WTC11 (cell line): ENCODE measurements at regions not wholly inside any gene's neighbourhood (a gene's known extent, or its start where the extent isn't known, plus 50 kb on each side); places are given as distances from the start of the nearest gene placed in this dataset.

Experiments
- ATAC-seq: fragments of 200-7000 bp; cut with Tn5 transposase; 2 replicates; pipeline ENCODE4 v1.10.0; 2021; ENCODE audit warnings: mild to moderate bottlenecking, moderate library complexity
- CTCF ChIA-PET: fragments of 300-600 bp; sonication (Branson Sonifier 250); formaldehyde crosslinking; loops from one replicate; lab custom pipeline; 2021; ENCODE audit warnings: antibody characterized with exemption; lab: Charles Lee
- POLR2A ChIA-PET: fragments of 350-600 bp; sonication (Branson Sonifier 250); formaldehyde crosslinking; loops from one replicate; lab custom pipeline; 2021; ENCODE audit warnings: antibody characterized with exemption; lab: Charles Lee
- DNase-seq: peaks from one replicate; pipeline ENCODE4 v3.0.0; 2021; ENCODE audit warnings: low spot score
- H3K27ac Mint-ChIP-seq: 2 replicates; pipeline ENCODE4 v1.8.0; 2021; ENCODE audit warnings: mixed read lengths
- H3K27me3 Mint-ChIP-seq: 2 replicates; pipeline ENCODE4 v1.8.0; 2021; ENCODE audit warnings: low read depth, mild to moderate bottlenecking, moderate library complexity, mixed read lengths
- H3K36me3 Mint-ChIP-seq: 2 replicates; pipeline ENCODE4 v1.8.0; 2021; ENCODE audit warnings: mixed read lengths
- H3K4me1 Mint-ChIP-seq: 2 replicates; pipeline ENCODE4 v1.8.0; 2022; ENCODE audit warnings: mixed read lengths
- H3K4me3 Mint-ChIP-seq: 2 replicates; pipeline ENCODE4 v1.8.0; 2021; ENCODE audit warnings: mild to moderate bottlenecking, moderate library complexity, mixed read lengths
- H3K9me3 Mint-ChIP-seq: 2 replicates; pipeline ENCODE4 v1.8.0; 2021; ENCODE audit warnings: mixed read lengths
- AFF4 ChIP-seq: sonication (generic); formaldehyde crosslinking; IDR thresholded peaks from 2 replicates; pipeline ENCODE4 v1.8.1; 2023; ENCODE audit warnings: mild to moderate bottlenecking, missing genetic modification reagents, borderline replicate concordance
- ESRRA ChIP-seq: sonication (generic); formaldehyde crosslinking; IDR thresholded peaks from 2 replicates; pipeline ENCODE4 v1.8.1; 2022; ENCODE audit warnings: mild to moderate bottlenecking, missing genetic modification reagents, borderline replicate concordance
- FOXP1 ChIP-seq: sonication (generic); formaldehyde crosslinking; IDR thresholded peaks from 2 replicates; pipeline ENCODE4 v1.8.0; 2022; ENCODE audit warnings: missing genetic modification reagents, mild to moderate bottlenecking, moderate library complexity, borderline replicate concordance
- JAZF1 ChIP-seq: fragments of 250-450 bp; sonication (Bioruptor Pico); IDR thresholded peaks from 2 replicates; pipeline ENCODE4 v1.9.0; 2021; ENCODE audit warnings: moderate library complexity, mild to moderate bottlenecking, inconsistent platforms
- NFYB ChIP-seq: sonication (generic); formaldehyde crosslinking; conservative IDR thresholded peaks from 2 replicates; pipeline ENCODE4 v1.8.0; 2022; ENCODE audit warnings: low read depth, missing genetic modification reagents
- OVOL2 ChIP-seq: fragments of 250-450 bp; sonication (Bioruptor Pico); IDR thresholded peaks from 2 replicates; pipeline ENCODE4 v1.9.0; 2021; ENCODE audit warnings: mild to moderate bottlenecking, borderline replicate concordance
- RORB ChIP-seq: fragments of 250-450 bp; sonication (Bioruptor Pico); IDR thresholded peaks from 2 replicates; pipeline ENCODE4 v1.9.0; 2021; ENCODE audit warnings: mild to moderate bottlenecking
- SMAD3 ChIP-seq: sonication (generic); formaldehyde crosslinking; IDR thresholded peaks from 2 replicates; pipeline ENCODE4 v1.8.0; 2022; ENCODE audit warnings: missing genetic modification reagents, mild to moderate bottlenecking, borderline replicate concordance
- TCF7 ChIP-seq: sonication (generic); formaldehyde crosslinking; IDR thresholded peaks from 2 replicates; pipeline ENCODE4 v1.8.0; 2022; ENCODE audit warnings: mild to moderate bottlenecking, low read depth, missing genetic modification reagents, moderate library complexity
- TP53 ChIP-seq: sonication (generic); formaldehyde crosslinking; IDR thresholded peaks from 2 replicates; pipeline ENCODE4 v1.8.1; 2023; ENCODE audit warnings: mild to moderate bottlenecking, missing genetic modification reagents
- ZNF138 ChIP-seq: sonication (generic); formaldehyde crosslinking; conservative IDR thresholded peaks from 2 replicates; pipeline ENCODE4 v1.8.1; 2022; ENCODE audit warnings: mild to moderate bottlenecking, moderate library complexity, missing genetic modification reagents
- TF ChIP-seq, protein P1 (sequence below): sonication (generic); formaldehyde crosslinking; IDR thresholded peaks from 2 replicates; pipeline ENCODE4 v1.8.0; 2023; ENCODE audit warnings: missing genetic modification reagents, mild to moderate bottlenecking, borderline replicate concordance
- TF ChIP-seq, protein P2 (sequence below): fragments of 200-600 bp; IDR thresholded peaks from 2 replicates; pipeline ENCODE4 v1.8.0; 2022; ENCODE audit warnings: antibody characterized with exemption
- TF ChIP-seq, protein P3 (sequence below): sonication (generic); formaldehyde crosslinking; IDR thresholded peaks from 2 replicates; pipeline ENCODE4 v1.8.0; 2022; ENCODE audit warnings: mild to moderate bottlenecking, missing genetic modification reagents
- TF ChIP-seq, protein P4 (sequence below): sonication (generic); formaldehyde crosslinking; IDR thresholded peaks from 2 replicates; pipeline ENCODE4 v1.8.1; 2022; ENCODE audit warnings: missing genetic modification reagents, borderline replicate concordance

DNA sequence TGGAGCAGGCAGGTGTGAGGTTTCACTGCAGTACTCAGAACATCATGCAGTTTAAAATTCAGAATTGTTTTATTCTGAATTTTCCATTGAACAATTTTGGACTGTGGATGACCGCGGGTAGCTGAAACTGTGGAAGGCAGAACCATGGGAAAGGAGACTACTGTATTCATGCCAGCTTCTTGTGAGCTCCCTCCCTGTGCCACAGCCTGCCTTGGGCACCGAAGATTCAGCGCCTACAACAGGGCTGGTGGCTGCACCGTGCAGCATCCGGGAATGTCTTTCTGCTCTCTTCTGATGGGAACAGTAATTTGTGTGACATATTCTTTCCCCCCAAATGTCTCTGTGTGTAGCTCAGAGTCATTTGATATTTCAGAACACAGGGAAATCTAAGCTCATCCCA is 118.5 kb upstream of the NKX1-1 start:
- CTCF ChIA-PET = interaction anchor here (1.3 kb wide), 1 partner anchor 24 kb away, joined by 3 read pairs; no protein-coding TSS in a partner anchor
- POLR2A ChIA-PET = no interaction called here
- no peak for ATAC-seq
- Mint-ChIP-seq H3K9me3 (no peaks in the 10 kb centered on the region; the same call in 1 of the 2 replicates), H3K27ac (no peak overlapping the region), H3K4me3 (no peak overlapping the region), H3K36me3 (no peaks in the 10 kb centered on the region)
- TF ChIP-seq, protein P1, sequence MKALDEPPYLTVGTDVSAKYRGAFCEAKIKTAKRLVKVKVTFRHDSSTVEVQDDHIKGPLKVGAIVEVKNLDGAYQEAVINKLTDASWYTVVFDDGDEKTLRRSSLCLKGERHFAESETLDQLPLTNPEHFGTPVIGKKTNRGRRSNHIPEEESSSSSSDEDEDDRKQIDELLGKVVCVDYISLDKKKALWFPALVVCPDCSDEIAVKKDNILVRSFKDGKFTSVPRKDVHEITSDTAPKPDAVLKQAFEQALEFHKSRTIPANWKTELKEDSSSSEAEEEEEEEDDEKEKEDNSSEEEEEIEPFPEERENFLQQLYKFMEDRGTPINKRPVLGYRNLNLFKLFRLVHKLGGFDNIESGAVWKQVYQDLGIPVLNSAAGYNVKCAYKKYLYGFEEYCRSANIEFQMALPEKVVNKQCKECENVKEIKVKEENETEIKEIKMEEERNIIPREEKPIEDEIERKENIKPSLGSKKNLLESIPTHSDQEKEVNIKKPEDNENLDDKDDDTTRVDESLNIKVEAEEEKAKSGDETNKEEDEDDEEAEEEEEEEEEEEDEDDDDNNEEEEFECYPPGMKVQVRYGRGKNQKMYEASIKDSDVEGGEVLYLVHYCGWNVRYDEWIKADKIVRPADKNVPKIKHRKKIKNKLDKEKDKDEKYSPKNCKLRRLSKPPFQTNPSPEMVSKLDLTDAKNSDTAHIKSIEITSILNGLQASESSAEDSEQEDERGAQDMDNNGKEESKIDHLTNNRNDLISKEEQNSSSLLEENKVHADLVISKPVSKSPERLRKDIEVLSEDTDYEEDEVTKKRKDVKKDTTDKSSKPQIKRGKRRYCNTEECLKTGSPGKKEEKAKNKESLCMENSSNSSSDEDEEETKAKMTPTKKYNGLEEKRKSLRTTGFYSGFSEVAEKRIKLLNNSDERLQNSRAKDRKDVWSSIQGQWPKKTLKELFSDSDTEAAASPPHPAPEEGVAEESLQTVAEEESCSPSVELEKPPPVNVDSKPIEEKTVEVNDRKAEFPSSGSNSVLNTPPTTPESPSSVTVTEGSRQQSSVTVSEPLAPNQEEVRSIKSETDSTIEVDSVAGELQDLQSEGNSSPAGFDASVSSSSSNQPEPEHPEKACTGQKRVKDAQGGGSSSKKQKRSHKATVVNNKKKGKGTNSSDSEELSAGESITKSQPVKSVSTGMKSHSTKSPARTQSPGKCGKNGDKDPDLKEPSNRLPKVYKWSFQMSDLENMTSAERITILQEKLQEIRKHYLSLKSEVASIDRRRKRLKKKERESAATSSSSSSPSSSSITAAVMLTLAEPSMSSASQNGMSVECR (CRISPR knock-in tag) = no peak
- TF ChIP-seq NFYB (CRISPR knock-in tag) (no peak), TP53 (CRISPR knock-in tag) (no peak), TCF7 (CRISPR knock-in tag) (no peak), AFF4 (CRISPR knock-in tag) (no peak), ZNF138 (CRISPR knock-in tag) (no peak)
- TF ChIP-seq, protein P2, sequence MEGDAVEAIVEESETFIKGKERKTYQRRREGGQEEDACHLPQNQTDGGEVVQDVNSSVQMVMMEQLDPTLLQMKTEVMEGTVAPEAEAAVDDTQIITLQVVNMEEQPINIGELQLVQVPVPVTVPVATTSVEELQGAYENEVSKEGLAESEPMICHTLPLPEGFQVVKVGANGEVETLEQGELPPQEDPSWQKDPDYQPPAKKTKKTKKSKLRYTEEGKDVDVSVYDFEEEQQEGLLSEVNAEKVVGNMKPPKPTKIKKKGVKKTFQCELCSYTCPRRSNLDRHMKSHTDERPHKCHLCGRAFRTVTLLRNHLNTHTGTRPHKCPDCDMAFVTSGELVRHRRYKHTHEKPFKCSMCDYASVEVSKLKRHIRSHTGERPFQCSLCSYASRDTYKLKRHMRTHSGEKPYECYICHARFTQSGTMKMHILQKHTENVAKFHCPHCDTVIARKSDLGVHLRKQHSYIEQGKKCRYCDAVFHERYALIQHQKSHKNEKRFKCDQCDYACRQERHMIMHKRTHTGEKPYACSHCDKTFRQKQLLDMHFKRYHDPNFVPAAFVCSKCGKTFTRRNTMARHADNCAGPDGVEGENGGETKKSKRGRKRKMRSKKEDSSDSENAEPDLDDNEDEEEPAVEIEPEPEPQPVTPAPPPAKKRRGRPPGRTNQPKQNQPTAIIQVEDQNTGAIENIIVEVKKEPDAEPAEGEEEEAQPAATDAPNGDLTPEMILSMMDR = no peak
- TF ChIP-seq, all 79 proteins: peak for 0
- DNase-seq = no peak
- Mint-ChIP-seq H3K4me1 (no peaks in the 10 kb centered on the region), H3K27me3 (peaks cover 36% of the 10 kb centered on the region)

DNA sequence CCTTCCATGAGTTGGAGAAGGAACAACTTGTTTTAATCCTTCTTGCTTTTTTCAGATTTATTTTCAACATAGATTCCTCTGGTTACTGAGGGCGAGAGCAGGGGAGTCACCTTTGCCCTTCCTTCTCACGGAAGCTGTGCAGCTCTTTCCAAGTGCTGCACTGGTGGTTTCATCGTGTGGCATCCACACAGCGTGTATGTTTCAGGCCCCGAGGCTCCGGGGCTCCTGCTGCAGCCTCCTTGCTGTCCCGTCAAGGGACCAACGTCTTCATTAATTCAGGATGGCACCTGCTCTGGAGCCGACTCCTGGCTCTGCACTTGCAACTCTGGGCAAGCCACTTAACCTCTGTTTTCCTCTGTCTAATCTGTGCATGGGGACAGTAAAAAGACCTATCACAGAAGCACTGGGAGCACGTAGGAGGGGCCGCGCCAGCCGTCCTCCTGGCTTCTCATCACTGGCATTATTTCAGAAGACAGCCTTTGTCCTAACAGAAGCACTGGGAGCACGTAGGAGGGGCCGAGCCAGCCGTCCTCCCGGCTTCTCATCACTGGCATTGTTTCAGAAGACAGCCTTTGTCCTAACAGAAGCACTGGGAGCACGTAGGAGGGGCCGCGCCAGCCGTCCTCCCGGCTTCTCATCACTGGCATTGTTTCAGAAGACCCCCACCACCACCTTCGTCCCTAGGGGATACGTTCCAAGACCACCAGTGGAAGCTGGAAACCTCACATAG is 117.8 kb upstream of the NKX1-1 start:
- no peaks in the 10 kb centered on the region for H3K36me3 Mint-ChIP-seq
- TF ChIP-seq OVOL2 (CRISPR knock-in tag) (no peak), RORB (CRISPR knock-in tag) (no peak), TP53 (CRISPR knock-in tag) (no peak), ESRRA (no peak), JAZF1 (CRISPR knock-in tag) (no peak), FOXP1 (CRISPR knock-in tag) (no peak), SMAD3 (CRISPR knock-in tag) (no peak), NFYB (CRISPR knock-in tag) (no peak)
- TF ChIP-seq, protein P1 (CRISPR knock-in tag) = no peak
- TF ChIP-seq, protein P3, sequence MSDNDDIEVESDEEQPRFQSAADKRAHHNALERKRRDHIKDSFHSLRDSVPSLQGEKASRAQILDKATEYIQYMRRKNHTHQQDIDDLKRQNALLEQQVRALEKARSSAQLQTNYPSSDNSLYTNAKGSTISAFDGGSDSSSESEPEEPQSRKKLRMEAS (CRISPR knock-in tag) = no peak
- TF ChIP-seq, protein P4, sequence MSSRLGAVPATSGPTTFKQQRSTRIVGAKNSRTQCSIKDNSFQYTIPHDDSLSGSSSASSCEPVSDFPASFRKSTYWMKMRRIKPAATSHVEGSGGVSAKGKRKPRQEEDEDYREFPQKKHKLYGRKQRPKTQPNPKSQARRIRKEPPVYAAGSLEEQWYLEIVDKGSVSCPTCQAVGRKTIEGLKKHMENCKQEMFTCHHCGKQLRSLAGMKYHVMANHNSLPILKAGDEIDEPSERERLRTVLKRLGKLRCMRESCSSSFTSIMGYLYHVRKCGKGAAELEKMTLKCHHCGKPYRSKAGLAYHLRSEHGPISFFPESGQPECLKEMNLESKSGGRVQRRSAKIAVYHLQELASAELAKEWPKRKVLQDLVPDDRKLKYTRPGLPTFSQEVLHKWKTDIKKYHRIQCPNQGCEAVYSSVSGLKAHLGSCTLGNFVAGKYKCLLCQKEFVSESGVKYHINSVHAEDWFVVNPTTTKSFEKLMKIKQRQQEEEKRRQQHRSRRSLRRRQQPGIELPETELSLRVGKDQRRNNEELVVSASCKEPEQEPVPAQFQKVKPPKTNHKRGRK (CRISPR knock-in tag) = no peak
- no peak for DNase-seq
- no peaks in the 10 kb centered on the region; the same call in 1 of the 2 replicates for H3K9me3 Mint-ChIP-seq
- CTCF ChIA-PET = interaction anchor here (1.3 kb wide), 1 partner anchor 25 kb away, joined by 3 read pairs; no protein-coding TSS in a partner anchor
- ATAC-seq = no peak
- POLR2A ChIA-PET = no interaction called here
- no peaks in the 10 kb centered on the region for H3K4me1 Mint-ChIP-seq
- H3K4me3 Mint-ChIP-seq = no peak overlapping the region
- H3K27me3 Mint-ChIP-seq = peaks cover 36% of the 10 kb centered on the region
- H3K27ac Mint-ChIP-seq = no peak overlapping the region
